Mesothelial cell of epicardium (in vitro differentiated cells): ENCODE measurements at regions not wholly inside any gene's neighbourhood (a gene's known extent, or its start where the extent isn't known, plus 50 kb on each side); places are given as distances from the start of the nearest gene placed in this dataset.

Experiments used
- DNase-seq, 2 experiments: peaks; one replicate each; pipeline ENCODE4 v3.0.0; 2021; ENCODE audit warnings: low spot score in 2 of 2; ENCODE audit not compliant: unreplicated experiment in 2 of 2
- H3K27ac Mint-ChIP-seq: 2 replicates; pipeline ENCODE4 v1.8.0; 2021; ENCODE audit warnings: mixed read lengths
- H3K27me3 Mint-ChIP-seq: 2 replicates; pipeline ENCODE4 v1.8.0; 2021; ENCODE audit warnings: low read depth, mixed read lengths
- H3K36me3 Mint-ChIP-seq: 2 replicates; pipeline ENCODE4 v1.8.0; 2021; ENCODE audit warnings: mixed read lengths
- H3K4me1 Mint-ChIP-seq: 2 replicates; pipeline ENCODE4 v1.8.0; 2021; ENCODE audit warnings: mixed read lengths
- H3K4me3 Mint-ChIP-seq: 2 replicates; pipeline ENCODE4 v1.8.0; 2021; ENCODE audit warnings: mild to moderate bottlenecking, moderate library complexity, mixed read lengths
- H3K9me3 Mint-ChIP-seq: 2 replicates; pipeline ENCODE4 v1.8.0; 2021; ENCODE audit warnings: mixed read lengths
- TF ChIP-seq, protein P1 (sequence below): fragments of 200-600 bp; sonication (generic); IDR thresholded peaks from one replicate; pipeline ENCODE4 v1.5.0; 2021; ENCODE audit warnings: antibody characterized with exemption; ENCODE audit not compliant: unreplicated experiment

DNA sequence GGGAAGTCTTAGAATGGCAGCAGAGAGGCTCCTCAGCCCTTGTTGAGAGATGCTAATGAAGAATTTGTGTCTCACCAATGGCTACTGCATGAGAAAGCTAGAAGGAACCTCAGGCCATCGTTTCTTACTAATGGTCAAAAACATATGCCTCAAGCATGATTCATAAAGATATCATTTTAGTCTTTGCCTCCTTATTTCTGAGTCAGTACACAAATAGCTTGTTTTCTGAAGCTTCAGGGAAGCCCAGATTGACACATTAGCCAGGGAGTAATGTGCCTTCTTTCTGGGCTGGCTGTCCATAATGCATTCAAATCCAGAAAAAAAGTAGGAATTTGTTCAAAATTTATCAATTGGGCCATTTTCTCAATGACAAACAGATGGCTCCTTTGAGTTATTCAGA lies 169.4 kb upstream of the ZBED5 start:
- no peak for DNase-seq

GRCh38 chr11:11025087-11025486 lies 167.2 kb upstream of the ZBED5 start:
- no peak for DNase-seq

More for the DNA sequence above, 169.4 kb upstream of the ZBED5 start:
- peaks cover 4% of the 10 kb centered on the region for H3K9me3 Mint-ChIP-seq
- peaks cover 2% of the 10 kb centered on the region for H3K36me3 Mint-ChIP-seq
- peaks cover 8% of the 10 kb centered on the region for H3K4me1 Mint-ChIP-seq
- TF ChIP-seq, protein P1, sequence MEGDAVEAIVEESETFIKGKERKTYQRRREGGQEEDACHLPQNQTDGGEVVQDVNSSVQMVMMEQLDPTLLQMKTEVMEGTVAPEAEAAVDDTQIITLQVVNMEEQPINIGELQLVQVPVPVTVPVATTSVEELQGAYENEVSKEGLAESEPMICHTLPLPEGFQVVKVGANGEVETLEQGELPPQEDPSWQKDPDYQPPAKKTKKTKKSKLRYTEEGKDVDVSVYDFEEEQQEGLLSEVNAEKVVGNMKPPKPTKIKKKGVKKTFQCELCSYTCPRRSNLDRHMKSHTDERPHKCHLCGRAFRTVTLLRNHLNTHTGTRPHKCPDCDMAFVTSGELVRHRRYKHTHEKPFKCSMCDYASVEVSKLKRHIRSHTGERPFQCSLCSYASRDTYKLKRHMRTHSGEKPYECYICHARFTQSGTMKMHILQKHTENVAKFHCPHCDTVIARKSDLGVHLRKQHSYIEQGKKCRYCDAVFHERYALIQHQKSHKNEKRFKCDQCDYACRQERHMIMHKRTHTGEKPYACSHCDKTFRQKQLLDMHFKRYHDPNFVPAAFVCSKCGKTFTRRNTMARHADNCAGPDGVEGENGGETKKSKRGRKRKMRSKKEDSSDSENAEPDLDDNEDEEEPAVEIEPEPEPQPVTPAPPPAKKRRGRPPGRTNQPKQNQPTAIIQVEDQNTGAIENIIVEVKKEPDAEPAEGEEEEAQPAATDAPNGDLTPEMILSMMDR = no peak
- H3K27ac Mint-ChIP-seq = no peak overlapping the region
- no peak overlapping the region for H3K4me3 Mint-ChIP-seq
- no peaks in the 10 kb centered on the region for H3K27me3 Mint-ChIP-seq

DNA sequence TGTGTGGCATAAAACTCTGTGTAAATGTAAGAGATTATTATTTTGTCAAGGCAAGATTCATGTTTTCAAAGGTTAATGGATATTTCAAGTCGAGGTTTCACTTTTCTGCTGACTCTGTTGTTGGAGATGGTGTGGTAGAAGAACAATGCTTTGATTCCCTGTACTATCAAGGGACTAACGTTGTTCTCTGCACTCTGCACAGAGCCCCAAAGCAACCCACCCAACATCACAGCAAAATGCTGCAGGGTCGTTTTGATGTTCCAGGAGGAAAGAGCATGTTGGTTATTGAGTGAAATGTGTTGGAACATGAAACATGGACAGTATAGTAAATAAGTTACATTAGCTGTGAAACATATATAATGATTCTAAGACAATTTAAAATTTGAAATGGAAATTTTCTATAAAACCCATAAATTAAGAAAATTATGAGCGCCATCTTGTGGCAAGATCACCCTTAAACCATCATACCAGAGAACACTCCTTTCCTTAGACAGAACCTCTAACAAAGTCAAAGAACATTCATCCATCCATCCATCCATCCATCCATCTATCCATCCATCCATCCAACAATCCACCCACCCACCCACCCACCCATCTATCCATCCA lies 164.4 kb upstream of the ZBED5 start:
- peaks cover 5% of the 10 kb centered on the region for H3K4me1 Mint-ChIP-seq
- no peak for DNase-seq
- no peaks in the 10 kb centered on the region for H3K36me3 Mint-ChIP-seq
- no peak overlapping the region for H3K27ac Mint-ChIP-seq
- H3K9me3 Mint-ChIP-seq = no peaks in the 10 kb centered on the region
- H3K27me3 Mint-ChIP-seq = no peaks in the 10 kb centered on the region
- no peak overlapping the region for H3K4me3 Mint-ChIP-seq
- TF ChIP-seq, protein P1 = peak; percentile 57

More at GRCh38 chr11:11025087-11025486, 167.2 kb upstream of the ZBED5 start:
- Mint-ChIP-seq H3K27ac (no peak overlapping the region), H3K9me3 (peaks cover 4% of the 10 kb centered on the region), H3K27me3 (no peaks in the 10 kb centered on the region), H3K4me1 (peaks cover 12% of the 10 kb centered on the region), H3K36me3 (peaks cover 2% of the 10 kb centered on the region), H3K4me3 (no peak overlapping the region)
- TF ChIP-seq, protein P1 = no peak

DNA sequence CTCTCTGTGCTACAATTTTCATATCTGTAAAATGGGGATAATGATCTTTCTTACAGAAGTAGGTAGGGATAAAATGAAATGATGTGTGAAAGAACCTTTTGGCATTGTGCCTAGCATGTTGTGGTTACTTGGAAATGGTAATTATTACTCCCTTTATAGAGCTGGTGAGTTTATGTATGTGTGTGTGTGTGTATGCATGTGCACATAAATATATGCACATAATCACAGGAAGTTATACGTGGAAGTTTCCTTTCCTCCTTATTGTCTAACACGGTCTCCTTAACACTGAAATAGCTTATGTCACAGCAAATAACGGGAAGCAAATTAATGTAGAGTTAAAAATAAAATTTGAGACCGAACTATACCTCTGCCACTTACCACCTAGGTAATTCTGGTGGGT lies 163.7 kb upstream of the ZBED5 start:
- Mint-ChIP-seq H3K4me1 (peaks cover 6% of the 10 kb centered on the region), H3K9me3 (no peaks in the 10 kb centered on the region), H3K4me3 (no peak overlapping the region), H3K36me3 (no peaks in the 10 kb centered on the region), H3K27me3 (no peaks in the 10 kb centered on the region), H3K27ac (no peak overlapping the region)
- no peak for DNase-seq
- TF ChIP-seq, protein P1 = no peak

- TF ChIP-seq, protein P1 = no peak
- H3K27ac Mint-ChIP-seq = no peak overlapping the region
- no peaks in the 10 kb centered on the region for H3K9me3 Mint-ChIP-seq
- no peaks in the 10 kb centered on the region for H3K27me3 Mint-ChIP-seq
- DNase-seq = no peak
- peaks cover 14% of the 10 kb centered on the region for H3K4me1 Mint-ChIP-seq
- H3K4me3 Mint-ChIP-seq = no peak overlapping the region
- H3K36me3 Mint-ChIP-seq = no peaks in the 10 kb centered on the region
These were observed 162.9 kb upstream of the ZBED5 start for GRCh38 chr11:11020747-11021149.
